AG04450 (cell line): ENCODE measurements at regions not wholly inside any gene's neighbourhood (a gene's known extent, or its start where the extent isn't known, plus 50 kb on each side); places are given as distances from the start of the nearest gene placed in this dataset.

ENCODE experiments used
- CTCF ChIA-PET: fragments of 300-600, 350-600 bp; formaldehyde crosslinking; extraction: SDS; loops from one replicate; lab custom pipeline; 2022; ENCODE audit warnings: antibody characterized with exemption, inconsistent platforms; lab: Charles Lee
- POLR2A ChIA-PET: fragments of 350-600 bp; formaldehyde crosslinking; extraction: SDS; loops from one replicate; lab custom pipeline; 2021; ENCODE audit warnings: antibody characterized with exemption, inconsistent platforms; lab: Yijun Ruan, JAX
- DNase-seq: peaks from one replicate; pipeline ENCODE4 v3.0.0-alpha.2; 2011; ENCODE audit warnings: low read depth, low spot score
- H3K27ac ChIP-seq: one replicate; pipeline ENCODE4 v1.5.1; 2012; ENCODE audit warnings: low read depth, low read length, control low read depth
- H3K27me3 ChIP-seq: one replicate; pipeline ENCODE4 v1.6.0; 2012; ENCODE audit warnings: low read length; ENCODE audit not compliant: control insufficient read depth, insufficient read depth
- H3K4me3 ChIP-seq: 2 replicates; pipeline ENCODE4 v1.5.1; 2011; ENCODE audit warnings: mild to moderate bottlenecking, low read depth, low read length, control low read depth
- H3K9me3 ChIP-seq: 2 replicates; pipeline ENCODE4 v1.5.1; 2012; ENCODE audit warnings: low read length; ENCODE audit not compliant: control insufficient read depth, insufficient read depth
- CTCF ChIP-seq: IDR thresholded peaks from 2 replicates; pipeline ENCODE4 v1.5.1; 2011; ENCODE audit warnings: low read depth, low read length, control low read depth, inconsistent platforms

- no peak overlapping the region for H3K27ac ChIP-seq
- peaks cover 47% of the 10 kb centered on the region for H3K9me3 ChIP-seq
- TF ChIP-seq CTCF: no peak
- no peaks in the 10 kb centered on the region for H3K27me3 ChIP-seq
- ChIA-PET POLR2A (no interaction called here), CTCF (no interaction called here)
- no peak for DNase-seq
- no peak overlapping the region for H3K4me3 ChIP-seq
Measured at GRCh38 chr7:51634025-51634424, 317.4 kb upstream of the COBL start.

- Histone ChIP-seq H3K27ac (no peak overlapping the region), H3K27me3 (no peaks in the 10 kb centered on the region), H3K9me3 (peaks cover 49% of the 10 kb centered on the region), H3K4me3 (no peak overlapping the region)
- no peak for DNase-seq
- CTCF ChIA-PET: no interaction called here
- POLR2A ChIA-PET: no interaction called here
- no peak for TF ChIP-seq CTCF
Measured at GRCh38 chr7:51633596-51633995, 317.0 kb upstream of the COBL start.

- H3K9me3 ChIP-seq: peaks cover 46% of the 10 kb centered on the region
- H3K27me3 ChIP-seq: no peaks in the 10 kb centered on the region
- no peak for TF ChIP-seq CTCF
- DNase-seq: no peak
- no peak overlapping the region for H3K4me3 ChIP-seq
- no peak overlapping the region for H3K27ac ChIP-seq
- ChIA-PET POLR2A (no interaction called here), CTCF (no interaction called here)
Measured at GRCh38 chr7:51633006-51633405, 316.4 kb upstream of the COBL start.

GRCh38 chr7:51630933-51631332, 314.3 kb upstream of the COBL start:
- TF ChIP-seq CTCF: no peak
- POLR2A ChIA-PET: no interaction called here

GRCh38 chr7:51629206-51629605, 312.6 kb upstream of the COBL start:
- Histone ChIP-seq H3K27me3 (no peaks in the 10 kb centered on the region), H3K27ac (no peak overlapping the region), H3K4me3 (no peak overlapping the region), H3K9me3 (peaks cover 41% of the 10 kb centered on the region)
- DNase-seq: no peak
- CTCF ChIA-PET: no interaction called here
- no peak for TF ChIP-seq CTCF
- POLR2A ChIA-PET: no interaction called here

More at GRCh38 chr7:51630933-51631332, 314.3 kb upstream of the COBL start:
- Histone ChIP-seq H3K27me3 (no peaks in the 10 kb centered on the region), H3K4me3 (no peak overlapping the region), H3K27ac (no peak overlapping the region), H3K9me3 (peaks cover 40% of the 10 kb centered on the region)
- CTCF ChIA-PET: no interaction called here
- DNase-seq: no peak
